AG04449 (cell line): ENCODE measurements at regions not wholly inside any gene's neighbourhood (a gene's known extent, or its start where the extent isn't known, plus 50 kb on each side); places are given as distances from the start of the nearest gene placed in this dataset.
A peak's percentile ranks its signal among the peaks of the same experiment; 100 is the strongest.
"Not testable (repeated sequence)": the region's sequence is repeated elsewhere in the genome, so short reads cannot be mapped to it uniquely, and the experiment has no call there.

Experiments used
- CTCF ChIA-PET: fragments of 350-600 bp; formaldehyde crosslinking; extraction: SDS; loops from one replicate; lab custom pipeline; 2021; ENCODE audit warnings: antibody characterized with exemption; lab: Yijun Ruan, JAX
- POLR2A ChIA-PET: fragments of 400-600, 350-600 bp; formaldehyde crosslinking; extraction: SDS; loops from one replicate; lab custom pipeline; 2020; ENCODE audit warnings: antibody characterized with exemption, inconsistent platforms; lab: Yijun Ruan, JAX
- DNase-seq: peaks from one replicate; pipeline ENCODE4 v3.0.0-alpha.2; 2010; ENCODE audit warnings: low read depth, low spot score
- H3K4me3 ChIP-seq: 2 replicates; pipeline ENCODE4 v1.5.1; 2011; ENCODE audit warnings: low read depth, mild to moderate bottlenecking, control low read depth, low read length
- CTCF ChIP-seq: IDR thresholded peaks from one replicate; pipeline ENCODE4 v1.5.1; 2011; ENCODE audit warnings: mild to moderate bottlenecking, moderate library complexity, low read length, control low read depth, inconsistent platforms; ENCODE audit not compliant: insufficient read depth; ENCODE audit errors: missing control alignments

DNA sequence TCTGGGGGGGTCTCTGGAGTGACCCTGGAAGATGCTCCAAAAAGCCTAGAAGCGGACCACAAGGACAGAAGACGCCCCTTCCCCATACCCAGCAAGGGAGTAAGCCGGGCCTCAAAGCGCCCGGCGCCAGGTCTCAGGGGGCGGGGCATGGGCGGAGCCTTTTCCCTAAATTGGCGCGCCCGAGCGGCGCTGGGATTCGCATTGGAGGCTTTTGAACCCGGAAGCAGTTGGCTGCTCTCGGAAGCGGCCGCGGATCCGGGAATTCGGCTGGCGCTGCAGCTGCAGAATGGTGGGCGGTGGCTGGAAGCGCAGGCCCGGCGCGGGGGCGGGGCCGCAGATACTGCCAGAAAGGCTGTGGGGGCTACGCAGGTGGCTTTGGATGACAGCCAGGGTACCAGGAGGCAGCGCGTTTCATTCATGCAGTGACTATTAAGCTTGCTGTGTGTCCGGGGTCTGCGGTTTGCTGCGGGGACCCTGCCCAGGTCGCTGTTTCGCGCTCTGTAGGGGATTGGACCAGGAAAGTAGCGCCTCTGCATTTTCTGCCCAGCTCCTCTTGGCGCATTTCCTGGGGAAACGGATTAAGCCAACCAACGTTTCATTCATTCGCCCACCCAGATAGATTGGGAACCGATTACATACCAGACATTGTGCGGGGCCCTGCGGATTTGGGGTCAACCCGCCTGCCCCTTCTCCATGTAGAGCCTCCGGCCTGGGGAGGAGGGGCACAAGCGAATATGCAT lies 83.0 kb upstream of the FREM1 start:
- DNase-seq, result peak; percentile 14
- CTCF ChIA-PET, result no interaction called here
- POLR2A ChIA-PET, result no interaction called here
- peak overlapping the region; percentile 68 for H3K4me3 ChIP-seq
- no peak for TF ChIP-seq CTCF

- no peak for DNase-seq
- CTCF ChIA-PET, result no interaction called here
- POLR2A ChIA-PET, result no interaction called here
- no peak for TF ChIP-seq CTCF
- H3K4me3 ChIP-seq, result peak overlapping the region; percentile 68
These were observed 82.3 kb upstream of the FREM1 start for GRCh38 chr9:14992516-14992915.

DNA sequence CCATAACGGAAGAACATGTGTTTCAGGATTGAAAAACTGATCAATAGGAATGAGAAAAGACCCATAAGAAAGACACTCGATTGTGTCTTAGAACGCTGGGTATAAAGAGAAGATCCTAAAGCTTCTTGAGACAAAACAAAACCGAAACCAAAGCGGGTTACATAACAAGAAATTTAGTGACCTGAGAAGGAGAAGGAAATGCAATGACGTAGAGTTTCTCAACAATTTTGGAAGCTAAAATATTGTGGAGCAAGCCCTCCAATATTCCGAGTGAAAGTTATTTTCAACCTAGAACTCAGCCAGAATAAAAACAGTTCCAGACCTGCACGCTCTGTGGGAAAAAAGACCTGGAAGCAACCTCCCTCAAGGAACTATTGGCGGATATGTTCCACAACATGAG lies 81.9 kb upstream of the FREM1 start:
- H3K4me3 ChIP-seq, result peak overlapping the region; percentile 68
- CTCF ChIA-PET, result no interaction called here
- POLR2A ChIA-PET, result no interaction called here

DNA sequence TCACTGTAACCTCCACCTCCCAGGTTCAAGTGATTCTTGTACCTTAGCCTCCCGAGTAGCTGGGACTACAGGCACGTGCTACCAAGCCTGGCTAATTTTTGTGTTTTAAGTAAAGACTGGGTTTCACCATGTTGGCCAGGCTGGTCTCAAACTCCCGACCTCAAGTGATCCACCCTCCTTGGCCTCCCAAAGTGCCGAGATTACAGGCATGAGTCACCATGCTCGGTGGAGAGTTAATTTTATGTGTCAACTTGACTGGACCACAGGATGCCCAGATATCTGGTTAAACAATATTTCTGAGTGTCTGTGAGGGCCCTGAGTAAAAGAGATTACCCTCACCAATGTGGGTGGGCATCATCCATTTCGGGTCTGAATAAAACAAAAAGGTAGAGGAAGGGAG lies 80.4 kb upstream of the FREM1 start:
- H3K4me3 ChIP-seq, DNase-seq, POLR2A ChIA-PET: not testable (repeated sequence)
- CTCF ChIA-PET, result interaction anchor here (0.9 kb wide), 1 partner anchor 145 kb away, joined by 3 read pairs; no protein-coding TSS in a partner anchor

More for the DNA sequence above, 81.9 kb upstream of the FREM1 start:
- TF ChIP-seq CTCF, result no peak
- DNase-seq, result no peak

DNA sequence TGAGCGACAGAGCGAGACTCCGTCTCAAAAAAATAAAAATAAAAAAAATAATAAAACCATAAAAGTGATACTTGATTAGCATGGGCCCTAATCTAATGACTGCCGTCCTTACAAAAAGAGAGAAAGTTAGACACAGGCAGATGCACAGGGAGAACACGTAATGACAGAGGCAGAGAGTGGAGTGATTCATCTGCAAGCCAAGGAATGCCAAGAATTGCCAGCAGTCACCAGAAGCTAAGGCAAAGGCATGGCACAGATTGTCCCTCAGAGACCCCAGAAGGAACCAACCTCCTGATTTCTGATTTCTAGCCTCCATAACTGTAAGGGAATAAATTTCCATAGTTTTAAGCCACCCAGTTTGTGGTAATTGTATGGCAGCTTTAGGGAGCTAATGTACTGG lies 79.6 kb upstream of the FREM1 start:
- ChIA-PET POLR2A (no interaction called here), CTCF (interaction anchor here (0.9 kb wide), 1 partner anchor 146 kb away, joined by 3 read pairs; no protein-coding TSS in a partner anchor)
- no peak for DNase-seq
- TF ChIP-seq CTCF, result no peak
- no peak overlapping the region for H3K4me3 ChIP-seq

- DNase-seq, POLR2A ChIA-PET, CTCF ChIA-PET: not testable (repeated sequence)
- H3K4me3 ChIP-seq, result peak overlapping the region; percentile 10; the same call in 1 of the 2 replicates
These were observed 79.1 kb upstream of the FREM1 start for GRCh38 chr9:14989336-14989735.

- ChIA-PET CTCF (no interaction called here), POLR2A (no interaction called here)
- H3K4me3 ChIP-seq, result no peak overlapping the region; the same call in 1 of the 2 replicates
- no peak for TF ChIP-seq CTCF
- DNase-seq, result no peak
These were observed 77.6 kb upstream of the FREM1 start for GRCh38 chr9:14987858-14988257.
